LoVo (cell line): ENCODE measurements at regions not wholly inside any gene's neighbourhood (a gene's known extent, or its start where the extent isn't known, plus 50 kb on each side); places are given as distances from the start of the nearest gene placed in this dataset.
"Not testable (repeated sequence)": the region's sequence is repeated elsewhere in the genome, so short reads cannot be mapped to it uniquely, and the experiment has no call there.

Source experiments
- DNase-seq: peaks from one replicate; pipeline ENCODE4 v3.0.0-alpha.2; 2016; ENCODE audit warnings: low spot score

DNA sequence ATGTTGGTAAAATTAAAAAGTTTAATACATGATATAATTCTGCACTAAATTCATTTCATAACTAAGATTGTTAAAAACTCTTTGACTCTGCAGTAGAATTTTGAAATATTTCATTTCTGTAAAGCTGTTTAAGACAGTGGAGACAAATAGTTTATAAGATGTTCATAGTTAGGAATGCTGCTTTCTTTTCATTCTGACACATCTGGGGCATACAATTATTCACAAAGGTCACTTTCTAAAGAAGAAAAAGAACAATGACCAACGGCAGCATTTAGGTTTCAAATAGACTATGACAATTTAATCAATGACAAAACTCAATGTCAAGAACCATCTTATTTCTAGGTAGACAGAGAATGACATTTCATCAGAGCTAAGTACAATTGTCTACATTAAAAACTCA, 1422.1 kb downstream of the PCDH9 start:
- DNase-seq, result no peak

- DNase-seq, result no peak
These were observed 1426.4 kb downstream of the PCDH9 start for GRCh38 chr13:65803530-65804392.

- no peak for DNase-seq
These were observed 1440.3 kb downstream of the PCDH9 start for GRCh38 chr13:65789815-65790214.

DNA sequence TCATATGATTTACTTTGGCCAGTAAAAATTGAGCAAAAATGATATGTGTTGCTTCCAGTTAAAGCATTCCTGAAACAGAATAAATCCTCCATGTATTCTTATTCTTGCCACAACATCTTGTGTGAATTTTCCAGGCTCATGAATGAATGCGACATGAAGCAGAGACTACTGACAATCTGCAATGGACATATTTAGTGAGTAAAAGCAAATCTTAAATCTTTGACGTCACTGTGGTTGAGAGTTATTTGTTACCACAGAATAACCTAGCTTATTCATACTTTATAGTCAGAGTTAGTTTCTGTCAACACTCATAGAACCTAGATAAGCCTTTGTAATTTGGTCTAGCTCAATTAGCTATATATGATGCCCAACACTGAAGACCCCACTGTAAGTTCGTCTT, 1443.1 kb downstream of the PCDH9 start:
- DNase-seq, result no peak

GRCh38 chr13:65784088-65784816, 1445.9 kb downstream of the PCDH9 start:
- no peak for DNase-seq

DNA sequence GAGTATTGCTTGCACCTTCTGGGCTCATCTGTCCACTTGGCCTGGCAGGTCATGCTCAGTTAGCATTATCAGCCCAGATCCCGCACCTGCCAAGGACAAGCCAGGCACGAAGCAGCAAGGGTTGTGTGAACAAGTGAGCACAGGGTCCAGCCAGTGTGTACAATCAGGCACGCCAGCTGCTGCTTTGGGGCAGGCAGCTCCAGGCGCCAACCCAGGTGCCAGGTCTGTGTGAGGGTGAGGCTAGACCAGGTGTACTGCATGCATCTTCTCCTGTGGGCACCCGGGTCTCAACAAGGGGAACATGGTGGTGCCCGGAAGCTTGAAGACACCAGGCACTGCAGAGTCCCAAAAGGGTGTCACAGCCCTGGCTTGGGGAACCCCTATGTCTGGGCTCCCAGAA, 1446.8 kb downstream of the PCDH9 start:
- no peak for DNase-seq

DNA sequence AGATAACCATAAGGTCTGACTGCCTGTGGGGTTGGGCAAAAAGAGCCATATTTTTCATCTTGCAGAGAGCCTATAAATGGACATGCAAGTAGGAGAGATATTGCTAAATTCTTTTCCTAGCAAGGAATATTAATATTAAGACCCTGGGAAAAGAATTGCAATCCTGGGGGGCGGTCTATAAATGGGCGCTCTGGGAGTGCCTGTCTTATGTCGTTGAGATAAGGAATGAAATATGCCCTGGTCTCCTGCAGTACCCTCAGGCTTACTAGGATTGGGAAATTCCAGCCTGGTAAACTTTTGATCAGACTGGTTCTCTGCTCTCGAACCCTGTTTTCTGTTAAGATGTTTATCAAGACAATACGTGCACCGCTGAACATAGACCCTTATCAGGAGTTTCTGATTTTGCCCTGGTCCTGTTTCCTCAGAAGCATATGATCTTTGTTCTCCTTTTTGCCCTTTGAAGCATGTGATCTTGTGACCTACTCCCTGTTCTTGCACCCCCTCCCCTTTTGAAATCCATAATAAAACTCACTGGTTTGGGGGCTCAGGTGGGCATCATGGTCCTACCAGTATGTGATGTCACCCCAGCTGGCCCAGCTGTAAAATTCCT, 1458.3 kb downstream of the PCDH9 start:
- not testable (repeated sequence) for DNase-seq

DNA sequence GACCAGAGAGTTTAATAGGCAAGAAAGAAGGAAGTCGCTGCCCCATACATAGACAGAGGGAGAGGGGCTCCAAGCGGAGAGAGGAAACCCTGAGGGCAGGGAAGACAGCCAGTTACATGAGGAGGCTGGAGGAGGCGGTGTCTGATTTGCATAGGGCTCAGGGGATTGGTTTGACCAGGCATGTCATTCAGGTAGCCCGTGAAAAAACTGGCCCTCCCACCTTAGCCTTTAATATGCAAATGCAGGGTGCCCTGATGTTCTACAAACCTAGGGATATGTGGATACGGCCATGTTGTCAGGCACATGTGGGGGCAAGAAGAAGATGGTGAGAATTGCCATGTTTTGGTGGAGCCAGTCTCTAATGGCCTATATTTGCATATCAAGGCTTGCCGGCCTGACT, 1461.6 kb downstream of the PCDH9 start:
- no peak for DNase-seq

GRCh38 chr13:65763811-65764210, 1466.3 kb downstream of the PCDH9 start:
- DNase-seq, result no peak

DNA sequence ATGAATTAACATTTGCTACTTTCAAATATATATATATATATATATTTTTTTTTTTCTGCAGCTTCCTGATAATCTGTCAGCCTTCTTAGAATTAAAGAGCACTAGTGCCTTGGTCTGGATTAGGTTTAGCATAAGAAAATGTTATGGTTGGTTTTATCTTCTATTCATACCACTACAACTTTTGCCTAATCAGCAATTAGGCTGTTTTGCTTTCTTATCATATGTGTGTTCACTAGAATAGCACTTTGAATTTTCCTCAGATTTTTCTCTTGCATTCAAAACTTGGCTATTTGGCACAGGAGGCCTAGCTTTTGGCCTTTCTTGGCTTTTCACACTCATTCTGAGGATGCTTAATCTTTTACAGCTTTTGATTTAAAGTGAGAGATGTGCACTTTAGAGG, 1468.1 kb downstream of the PCDH9 start:
- no peak for DNase-seq

GRCh38 chr13:65756071-65756671, 1474.0 kb downstream of the PCDH9 start:
- DNase-seq, result no peak

DNA sequence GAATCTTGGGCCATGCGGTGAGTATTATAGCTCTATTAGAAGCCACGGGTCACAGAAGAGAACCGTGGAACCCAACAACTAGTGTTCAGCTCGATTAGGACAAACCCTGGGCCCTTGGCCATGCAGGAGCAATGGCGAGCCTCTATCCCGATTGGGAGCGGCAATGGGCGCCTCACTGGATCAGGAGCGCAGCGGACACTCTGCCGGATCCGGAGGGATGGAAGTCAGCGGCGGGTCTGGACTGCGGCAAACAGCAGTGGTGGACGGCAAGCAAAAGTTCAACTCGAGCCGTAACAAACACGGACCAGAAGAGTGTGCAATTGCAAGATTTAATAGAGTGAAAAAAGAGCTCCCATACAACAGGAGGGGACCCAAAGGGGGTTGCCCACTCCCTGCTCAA, 1481.9 kb downstream of the PCDH9 start:
- DNase-seq, result no peak

DNA sequence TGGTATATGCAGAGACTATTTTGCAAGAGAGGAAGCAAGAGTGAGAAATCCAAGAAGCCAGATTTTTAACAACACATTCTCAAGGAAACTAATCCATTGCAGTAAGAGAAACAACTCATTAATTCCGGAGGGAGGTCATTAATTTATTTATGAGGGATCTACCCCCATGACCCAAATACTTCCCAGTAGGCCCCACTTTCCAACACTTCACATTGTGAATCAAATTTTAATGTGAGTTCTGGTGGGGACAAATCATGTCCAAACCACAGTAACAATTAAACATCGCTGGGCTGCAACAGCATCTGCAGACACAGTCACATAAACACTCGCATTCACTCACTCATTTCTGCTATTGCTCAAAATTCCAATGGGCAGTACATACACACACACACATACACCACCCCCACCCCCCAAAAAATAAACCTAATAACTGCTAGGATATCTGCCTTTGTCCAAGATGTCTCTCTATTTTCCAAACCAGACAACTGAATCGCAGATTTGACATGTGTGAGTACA, 1483.7 kb downstream of the PCDH9 start:
- no peak for DNase-seq

DNA sequence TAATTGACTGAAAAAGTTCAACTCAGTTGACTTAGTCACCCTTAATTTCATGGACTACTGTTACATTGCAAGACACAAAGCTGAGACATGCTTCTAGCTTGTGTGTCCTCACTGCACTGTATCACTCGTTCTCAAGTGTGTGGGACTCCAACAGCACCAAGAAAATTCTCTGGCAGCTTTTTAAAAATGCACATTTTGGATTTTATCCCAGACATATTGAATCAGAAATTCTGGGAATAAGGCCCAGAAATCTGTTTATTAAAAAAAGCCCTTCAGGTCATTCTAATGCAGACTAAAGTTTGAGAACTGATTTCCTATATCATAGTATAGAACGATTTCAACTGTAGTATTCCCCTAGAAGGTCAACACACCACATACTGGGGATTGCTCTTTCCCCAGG, 1485.3 kb downstream of the PCDH9 start:
- no peak for DNase-seq

GRCh38 chr13:65733110-65733509, 1497.0 kb downstream of the PCDH9 start:
- no peak for DNase-seq

DNA sequence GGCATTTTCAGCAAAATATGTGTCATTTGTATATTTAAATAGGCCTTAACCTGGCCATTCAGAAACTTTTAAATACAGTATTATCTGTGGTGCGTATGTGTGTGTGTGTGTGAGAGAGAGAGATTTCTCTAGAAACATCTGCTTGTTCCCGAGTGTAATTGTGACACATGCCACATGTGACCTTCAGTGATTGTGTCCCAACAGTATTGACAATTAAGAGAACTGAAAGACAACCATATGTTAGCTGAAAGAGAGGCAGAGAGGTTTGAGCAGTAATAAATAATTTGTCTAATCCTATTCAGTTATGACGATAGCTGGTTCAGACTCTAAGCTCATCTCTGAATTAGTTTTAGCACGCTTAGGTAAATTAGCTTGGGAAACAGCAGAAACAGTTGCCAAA, 1503.1 kb downstream of the PCDH9 start:
- DNase-seq, result no peak

- no peak for DNase-seq
These were observed 1505.1 kb downstream of the PCDH9 start for GRCh38 chr13:65725006-65725405.

GRCh38 chr13:65724226-65724625, 1505.9 kb downstream of the PCDH9 start:
- no peak for DNase-seq

- no peak for DNase-seq
These were observed 1507.6 kb downstream of the PCDH9 start for GRCh38 chr13:65722506-65722905.

- no peak for DNase-seq
These were observed 1510.3 kb downstream of the PCDH9 start for GRCh38 chr13:65719831-65720230.

- DNase-seq, result no peak
These were observed 1519.6 kb downstream of the PCDH9 start for GRCh38 chr13:65710514-65710913.

DNA sequence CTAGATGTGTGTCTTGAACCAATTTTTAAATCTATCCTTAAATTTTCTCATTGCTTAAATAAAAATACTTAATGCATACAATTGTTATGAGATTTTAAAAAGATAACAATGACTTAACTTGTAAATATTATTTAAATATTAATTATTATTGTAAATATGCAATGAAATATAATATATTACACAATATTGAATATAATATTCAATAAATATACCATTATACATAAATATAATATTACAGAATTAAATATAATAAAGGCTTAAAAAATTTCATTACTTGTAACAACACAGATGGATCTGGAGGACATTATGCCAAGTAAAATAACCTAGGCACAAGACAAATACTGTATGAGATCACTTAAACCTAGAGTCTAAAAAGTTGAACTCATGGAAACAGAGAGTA, 1532.3 kb downstream of the PCDH9 start:
- no peak for DNase-seq
